ENCODE measurements at regions not wholly inside any gene's neighbourhood (a gene's known extent, or its start where the extent isn't known, plus 50 kb on each side); places are given as distances from the start of the nearest gene placed in this dataset.

GRCh38 chr6:113607821-113608545 lies 249.2 kb upstream of the MARCKS start:
- Histone ChIP-seq H3K27me3 (ENCODE audit: control insufficient read depth, insufficient read depth, low read length) (no peaks in the 10 kb centered on the region), H3K9ac (no peak overlapping the region), H3K27ac (no peak overlapping the region), H3K4me2 (ENCODE audit: low read length) (no peak overlapping the region), H3K36me3 (ENCODE audit: control insufficient read depth, insufficient read depth, low read length) (no peaks in the 10 kb centered on the region), H3K4me3 (ENCODE audit: low read depth, low read length) (no peak overlapping the region), H3K9me3 (ENCODE audit: control insufficient read depth, low read length) (no peaks in the 10 kb centered on the region), H3K4me1 (no peaks in the 10 kb centered on the region), H3K79me2 (no peaks in the 10 kb centered on the region), H2AFZ (no peak overlapping the region)
- TF ChIP-seq CTCF (IDR thresholded peaks at IDR 0.05) = no peak

- Histone ChIP-seq H2AFZ (no peak overlapping the region), H3K4me2 (ENCODE audit: low read length) (no peak overlapping the region), H3K4me3 (ENCODE audit: low read depth, low read length) (no peak overlapping the region), H3K9me3 (ENCODE audit: control insufficient read depth, low read length) (no peaks in the 10 kb centered on the region), H3K27ac (no peak overlapping the region), H3K36me3 (ENCODE audit: control insufficient read depth, insufficient read depth, low read length) (no peaks in the 10 kb centered on the region), H3K9ac (no peak overlapping the region), H3K4me1 (no peaks in the 10 kb centered on the region), H3K27me3 (ENCODE audit: control insufficient read depth, insufficient read depth, low read length) (no peaks in the 10 kb centered on the region), H3K79me2 (no peaks in the 10 kb centered on the region)
- no peak for TF ChIP-seq CTCF (IDR thresholded peaks at IDR 0.05)
Observed at GRCh38 chr6:113610377-113610988, 246.7 kb upstream of the MARCKS start.

- Histone ChIP-seq H3K36me3 (ENCODE audit: control insufficient read depth, insufficient read depth, low read length) (no peaks in the 10 kb centered on the region), H3K4me2 (ENCODE audit: low read length) (no peak overlapping the region), H3K9ac (no peak overlapping the region), H3K27me3 (ENCODE audit: control insufficient read depth, insufficient read depth, low read length) (no peaks in the 10 kb centered on the region), H3K4me1 (no peaks in the 10 kb centered on the region), H3K27ac (no peak overlapping the region), H3K79me2 (no peaks in the 10 kb centered on the region), H3K9me3 (ENCODE audit: control insufficient read depth, low read length) (no peaks in the 10 kb centered on the region), H2AFZ (no peak overlapping the region), H3K4me3 (ENCODE audit: low read depth, low read length) (no peak overlapping the region)
- no peak for TF ChIP-seq CTCF (IDR thresholded peaks at IDR 0.05)
Observed at GRCh38 chr6:113616701-113617274, 240.4 kb upstream of the MARCKS start.

- H3K4me1 ChIP-seq = no peaks in the 10 kb centered on the region
- H3K9me3 ChIP-seq (ENCODE audit: control insufficient read depth, low read length) = no peaks in the 10 kb centered on the region
- no peak overlapping the region for H3K27ac ChIP-seq
- H3K36me3 ChIP-seq (ENCODE audit: control insufficient read depth, insufficient read depth, low read length) = no peaks in the 10 kb centered on the region
- no peak overlapping the region for H3K4me3 ChIP-seq (ENCODE audit: low read depth, low read length)
- H3K4me2 ChIP-seq (ENCODE audit: low read length) = no peak overlapping the region
- H2AFZ ChIP-seq = no peak overlapping the region
- no peaks in the 10 kb centered on the region for H3K27me3 ChIP-seq (ENCODE audit: control insufficient read depth, insufficient read depth, low read length)
- H3K79me2 ChIP-seq = no peaks in the 10 kb centered on the region
- no peak overlapping the region for H3K9ac ChIP-seq
- no peak for TF ChIP-seq CTCF (IDR thresholded peaks at IDR 0.05)
Observed at GRCh38 chr6:113619077-113619476, 238.1 kb upstream of the MARCKS start.
